DOHH2 (cell line): ENCODE measurements at regions not wholly inside any gene's neighbourhood (a gene's known extent, or its start where the extent isn't known, plus 50 kb on each side); places are given as distances from the start of the nearest gene placed in this dataset.

Experiments
- H3F3A ChIP-seq: fragments of 200-600 bp; sonication (generic), shearing (Covaris generic); 2 replicates; pipeline ENCODE4 v1.6.0; 2016; ENCODE audit warnings: antibody characterized with exemption, mild to moderate bottlenecking; ENCODE audit not compliant: control insufficient read depth, insufficient read depth
- H3K27ac ChIP-seq: fragments of 200-600 bp; sonication (generic); 2 replicates; pipeline ENCODE4 v1.5.1; 2014; ENCODE audit warnings: low read depth, mild to moderate bottlenecking, low read length, moderate library complexity
- H3K27me3 ChIP-seq: fragments of 200-600 bp; sonication (generic); 2 replicates; pipeline ENCODE4 v1.6.1; 2014; ENCODE audit warnings: mild to moderate bottlenecking, low read length, mixed read lengths; ENCODE audit not compliant: control insufficient read depth
- H3K36me3 ChIP-seq: fragments of 200-600 bp; sonication (generic); 2 replicates; pipeline ENCODE4 v1.6.1; 2014; ENCODE audit warnings: mild to moderate bottlenecking, low read length, moderate library complexity, mixed read lengths; ENCODE audit not compliant: control insufficient read depth
- H3K4me1 ChIP-seq: fragments of 200-600 bp; sonication (generic); 2 replicates; pipeline ENCODE4 v1.6.1; 2014; ENCODE audit warnings: mild to moderate bottlenecking, low read length, mixed read lengths; ENCODE audit not compliant: control insufficient read depth
- H3K4me2 ChIP-seq: fragments of 200-600 bp; sonication (generic); 2 replicates; pipeline ENCODE4 v1.6.0; 2014; ENCODE audit warnings: mild to moderate bottlenecking, low read length, moderate library complexity
- H3K4me3 ChIP-seq: fragments of 200-600 bp; sonication (generic); 2 replicates; pipeline ENCODE4 v1.5.1; 2014; ENCODE audit warnings: mild to moderate bottlenecking, low read length, mixed read lengths
- H3K79me2 ChIP-seq: fragments of 200-600 bp; sonication (generic); 2 replicates; pipeline ENCODE4 v1.6.1; 2014; ENCODE audit warnings: mild to moderate bottlenecking, low read length, mixed read lengths; ENCODE audit not compliant: control insufficient read depth
- H3K9me2 ChIP-seq: fragments of 200-600 bp; sonication (generic); replicated peaks from 2 replicates; pipeline ENCODE4 v1.6.1; 2014; ENCODE audit warnings: mild to moderate bottlenecking, low read length, mixed read lengths; ENCODE audit not compliant: control insufficient read depth
- H3K9me3 ChIP-seq: fragments of 200-600 bp; sonication (generic); 2 replicates; pipeline ENCODE4 v1.6.1; 2014; ENCODE audit warnings: antibody characterized with exemption, low read length, mixed read lengths; ENCODE audit not compliant: control insufficient read depth, insufficient read depth
- H4K20me1 ChIP-seq: fragments of 200-600 bp; sonication (generic); 2 replicates; pipeline ENCODE4 v1.6.0; 2014; ENCODE audit warnings: low read depth, mild to moderate bottlenecking, antibody characterized with exemption, low read length, moderate library complexity; ENCODE audit not compliant: control insufficient read depth, insufficient read depth
- EZH2phosphoT487 ChIP-seq: fragments of 200-600 bp; sonication (generic); IDR thresholded peaks from 2 replicates; pipeline ENCODE4 v1.6.1; 2017; ENCODE audit warnings: borderline replicate concordance, mild to moderate bottlenecking, antibody characterized with exemption, low read length, moderate library complexity, mixed read lengths
- TF ChIP-seq, protein P1 (sequence below): fragments of 200-600 bp; sonication (generic); IDR thresholded peaks from one replicate; pipeline ENCODE4 v1.5.1; 2014; ENCODE audit warnings: antibody characterized with exemption, mild to moderate bottlenecking, low read depth, low read length; ENCODE audit not compliant: poor library complexity, severe bottlenecking

DNA sequence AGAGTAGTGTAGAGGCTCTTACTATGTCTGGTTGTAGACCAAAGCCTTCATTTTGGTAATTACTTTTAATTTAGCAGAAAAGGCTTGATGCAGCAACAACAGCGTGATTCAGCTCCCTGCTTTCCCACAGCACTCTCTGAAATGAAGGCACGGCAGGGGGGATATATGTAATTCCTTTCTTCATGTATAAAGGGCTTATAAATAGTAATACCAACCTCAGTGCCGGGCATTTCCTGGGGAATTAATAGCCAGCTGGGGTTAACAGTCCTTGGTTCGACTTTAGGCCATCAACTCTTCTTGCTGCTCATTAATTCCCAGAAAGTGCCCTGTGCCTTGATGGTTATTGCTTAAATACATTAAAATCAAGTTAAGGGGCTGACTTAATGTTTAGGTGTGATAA is 669.0 kb downstream of the ZNF674 start:
- Histone ChIP-seq H3K79me2 (no peaks in the 10 kb centered on the region), H3F3A (no peaks in the 10 kb centered on the region), H3K4me2 (no peak overlapping the region), H3K9me3 (no peaks in the 10 kb centered on the region), H3K4me1 (no peaks in the 10 kb centered on the region), H3K4me3 (no peak overlapping the region), H3K9me2 (no peaks in the 10 kb centered on the region), H3K27me3 (no peaks in the 10 kb centered on the region), H3K36me3 (no peaks in the 10 kb centered on the region), H4K20me1 (no peaks in the 10 kb centered on the region), H3K27ac (no peak overlapping the region)
- no peak for TF ChIP-seq EZH2phosphoT487
- TF ChIP-seq, protein P1, sequence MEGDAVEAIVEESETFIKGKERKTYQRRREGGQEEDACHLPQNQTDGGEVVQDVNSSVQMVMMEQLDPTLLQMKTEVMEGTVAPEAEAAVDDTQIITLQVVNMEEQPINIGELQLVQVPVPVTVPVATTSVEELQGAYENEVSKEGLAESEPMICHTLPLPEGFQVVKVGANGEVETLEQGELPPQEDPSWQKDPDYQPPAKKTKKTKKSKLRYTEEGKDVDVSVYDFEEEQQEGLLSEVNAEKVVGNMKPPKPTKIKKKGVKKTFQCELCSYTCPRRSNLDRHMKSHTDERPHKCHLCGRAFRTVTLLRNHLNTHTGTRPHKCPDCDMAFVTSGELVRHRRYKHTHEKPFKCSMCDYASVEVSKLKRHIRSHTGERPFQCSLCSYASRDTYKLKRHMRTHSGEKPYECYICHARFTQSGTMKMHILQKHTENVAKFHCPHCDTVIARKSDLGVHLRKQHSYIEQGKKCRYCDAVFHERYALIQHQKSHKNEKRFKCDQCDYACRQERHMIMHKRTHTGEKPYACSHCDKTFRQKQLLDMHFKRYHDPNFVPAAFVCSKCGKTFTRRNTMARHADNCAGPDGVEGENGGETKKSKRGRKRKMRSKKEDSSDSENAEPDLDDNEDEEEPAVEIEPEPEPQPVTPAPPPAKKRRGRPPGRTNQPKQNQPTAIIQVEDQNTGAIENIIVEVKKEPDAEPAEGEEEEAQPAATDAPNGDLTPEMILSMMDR: no peak

DNA sequence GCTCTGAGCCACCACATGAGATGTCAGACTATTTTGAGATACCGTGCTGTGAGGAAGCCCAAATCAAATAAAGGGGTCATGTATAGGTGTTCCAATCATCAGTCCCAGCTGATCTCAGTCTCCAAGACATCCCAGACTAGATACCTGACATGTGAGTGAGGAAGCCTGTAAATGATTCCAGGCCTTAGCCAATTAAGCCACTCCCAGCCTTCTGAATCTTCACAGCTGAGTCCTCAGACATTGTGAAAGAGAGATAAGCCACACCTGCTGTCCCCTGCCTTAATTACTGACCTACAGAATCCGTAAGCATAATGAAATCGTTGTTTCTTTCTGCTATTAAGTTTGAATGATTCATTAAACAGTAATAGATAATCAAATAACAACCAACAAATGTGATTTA is 671.4 kb downstream of the ZNF674 start:
- no peaks in the 10 kb centered on the region for H3F3A ChIP-seq
- H3K4me1 ChIP-seq: no peaks in the 10 kb centered on the region
- H3K4me3 ChIP-seq: no peak overlapping the region
- no peak overlapping the region for H3K4me2 ChIP-seq
- H3K27me3 ChIP-seq: no peaks in the 10 kb centered on the region
- TF ChIP-seq EZH2phosphoT487: no peak
- TF ChIP-seq, protein P1: no peak
- H3K79me2 ChIP-seq: no peaks in the 10 kb centered on the region
- no peaks in the 10 kb centered on the region for H3K36me3 ChIP-seq
- H3K9me2 ChIP-seq: no peaks in the 10 kb centered on the region
- H3K9me3 ChIP-seq: no peaks in the 10 kb centered on the region
- no peaks in the 10 kb centered on the region for H4K20me1 ChIP-seq
- H3K27ac ChIP-seq: no peak overlapping the region

DNA sequence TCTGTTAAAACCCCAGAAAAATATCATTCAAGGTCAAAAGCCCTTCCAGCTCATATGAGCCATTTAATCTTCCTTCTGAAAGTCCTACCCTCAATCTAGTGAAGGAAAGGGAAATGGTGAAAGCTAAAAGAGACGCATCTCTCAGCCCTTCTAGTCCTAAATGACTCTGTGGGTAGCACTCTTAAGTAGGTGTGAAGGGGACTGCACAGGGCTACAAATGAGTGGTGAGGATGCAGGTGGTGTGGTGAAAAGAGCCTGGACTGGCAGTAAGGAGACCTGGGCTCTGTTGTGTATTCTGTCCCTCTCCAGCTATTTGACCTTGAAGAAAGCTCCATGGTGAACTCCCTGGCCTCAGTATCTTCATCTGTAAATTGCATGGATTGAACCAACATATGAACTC is 671.8 kb upstream of the DIPK2B start:
- no peak overlapping the region for H3K4me2 ChIP-seq
- no peaks in the 10 kb centered on the region for H3K4me1 ChIP-seq
- H3K4me3 ChIP-seq: no peak overlapping the region
- H4K20me1 ChIP-seq: no peaks in the 10 kb centered on the region
- no peaks in the 10 kb centered on the region for H3K9me3 ChIP-seq
- H3K27me3 ChIP-seq: no peaks in the 10 kb centered on the region
- H3K27ac ChIP-seq: no peak overlapping the region
- no peaks in the 10 kb centered on the region for H3F3A ChIP-seq
- no peak for TF ChIP-seq EZH2phosphoT487
- TF ChIP-seq, protein P1: no peak
- no peaks in the 10 kb centered on the region for H3K36me3 ChIP-seq
- no peaks in the 10 kb centered on the region for H3K79me2 ChIP-seq
- no peaks in the 10 kb centered on the region for H3K9me2 ChIP-seq

DNA sequence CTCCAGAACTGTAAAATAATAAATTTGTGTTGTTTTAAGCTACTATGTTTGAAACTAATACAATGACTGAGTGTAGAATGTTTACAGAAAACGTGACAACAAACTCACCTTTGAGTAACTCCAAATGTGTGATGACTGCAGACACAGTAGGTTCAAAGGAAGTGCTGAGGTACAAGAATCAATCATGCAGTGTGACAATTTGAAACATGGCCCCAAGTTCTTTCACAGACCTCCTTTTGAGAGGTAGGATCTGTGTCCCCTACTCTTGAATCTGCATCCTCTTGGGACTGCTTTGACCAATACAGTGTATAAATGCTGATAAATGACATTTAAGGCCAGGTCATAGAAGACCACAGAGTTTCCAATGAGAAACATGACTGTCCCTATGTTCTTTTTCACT is 667.7 kb upstream of the DIPK2B start:
- Histone ChIP-seq H3K4me1 (no peaks in the 10 kb centered on the region), H3K36me3 (no peaks in the 10 kb centered on the region), H3K79me2 (no peaks in the 10 kb centered on the region), H3K4me2 (no peak overlapping the region), H4K20me1 (no peaks in the 10 kb centered on the region), H3K27ac (no peak overlapping the region), H3F3A (no peaks in the 10 kb centered on the region), H3K4me3 (no peak overlapping the region), H3K9me2 (no peaks in the 10 kb centered on the region), H3K27me3 (no peaks in the 10 kb centered on the region), H3K9me3 (no peaks in the 10 kb centered on the region)
- TF ChIP-seq, protein P1: no peak
- TF ChIP-seq EZH2phosphoT487: no peak
